ENCODE measurements at regions not wholly inside any gene's neighbourhood (a gene's known extent, or its start where the extent isn't known, plus 50 kb on each side); places are given as distances from the start of the nearest gene placed in this dataset.

- TF ChIP-seq CTCF (IDR thresholded peaks at IDR 0.05) = no peak
- no peak for TF ChIP-seq POLR2A (IDR thresholded peaks at IDR 0.05)
- TF ChIP-seq EP300 (IDR thresholded peaks at IDR 0.05; ENCODE audit: low read depth) = no peak
- TF ChIP-seq POLR2AphosphoS5 (IDR thresholded peaks at IDR 0.05) = no peak
Measured at GRCh38 chr10:113226399-113226798, 276.4 kb downstream of the TCF7L2 start.
